ENCODE measurements at regions not wholly inside any gene's neighbourhood (a gene's known extent, or its start where the extent isn't known, plus 50 kb on each side); places are given as distances from the start of the nearest gene placed in this dataset.

- TF ChIP-seq CTCF (IDR thresholded peaks at IDR 0.05; ENCODE audit: insufficient read depth, low read length), result no peak
- no peak for TF ChIP-seq REST (IDR thresholded peaks at IDR 0.05; ENCODE audit: insufficient replicate concordance, low read depth)
- H3K27me3 ChIP-seq (ENCODE audit: insufficient read depth, poor library complexity, severe bottlenecking), result no peaks in the 10 kb centered on the region
These were observed 63.2 kb downstream of the STYXL2 start for GRCh38 chr1:167157114-167157513.

GRCh38 chr1:167158111-167158812 lies 62.4 kb upstream of the POU2F1 start:
- no peaks in the 10 kb centered on the region for H3K27me3 ChIP-seq (ENCODE audit: insufficient read depth, poor library complexity, severe bottlenecking)
- H3K4me3 ChIP-seq (replicated peaks; ENCODE audit: insufficient read depth, low read length), result no peak overlapping the region
- peak; percentile 11 to 64 for DNase-seq (ENCODE audit: low read depth in 1 of 2, low spot score in 1 of 2)
- no peak overlapping the region for H3K27ac ChIP-seq (replicated peaks)
- TF ChIP-seq SPI1 (IDR thresholded peaks at IDR 0.05; ENCODE audit: borderline replicate concordance, low read depth) (peak; percentile 58; the same call in 1 of the 2 replicates), POLR2AphosphoS5 (IDR thresholded peaks at IDR 0.05; ENCODE audit: low read depth) (no peak)

More at GRCh38 chr1:167157114-167157513, 63.2 kb downstream of the STYXL2 start:
- Histone ChIP-seq H3K4me3 (replicated peaks; ENCODE audit: insufficient read depth, low read length) (no peak overlapping the region), H3K27ac (replicated peaks) (no peak overlapping the region)
- DNase-seq (ENCODE audit: low read depth in 1 of 2, low spot score in 1 of 2), result no peak

GRCh38 chr1:167158813-167159275 lies 61.8 kb upstream of the POU2F1 start:
- TF ChIP-seq SPI1 (IDR thresholded peaks at IDR 0.05; ENCODE audit: borderline replicate concordance, low read depth) (no peak), POLR2AphosphoS5 (IDR thresholded peaks at IDR 0.05; ENCODE audit: low read depth) (no peak), CTCF (IDR thresholded peaks at IDR 0.05; ENCODE audit: insufficient read depth, low read length) (no peak), GABPA (IDR thresholded peaks at IDR 0.05; ENCODE audit: low read depth) (no peak), REST (IDR thresholded peaks at IDR 0.05; ENCODE audit: insufficient replicate concordance, low read depth) (no peak)
- Histone ChIP-seq H3K4me3 (replicated peaks; ENCODE audit: insufficient read depth, low read length) (no peak overlapping the region), H3K27ac (replicated peaks) (no peak overlapping the region), H3K27me3 (ENCODE audit: insufficient read depth, poor library complexity, severe bottlenecking) (no peaks in the 10 kb centered on the region)
- DNase-seq (ENCODE audit: low read depth in 1 of 2, low spot score in 1 of 2), result no peak

GRCh38 chr1:167159782-167160181 lies 60.9 kb upstream of the POU2F1 start:
- Histone ChIP-seq H3K4me3 (replicated peaks; ENCODE audit: insufficient read depth, low read length) (no peak overlapping the region), H3K27ac (replicated peaks) (no peak overlapping the region), H3K27me3 (ENCODE audit: insufficient read depth, poor library complexity, severe bottlenecking) (no peaks in the 10 kb centered on the region)
- TF ChIP-seq GABPA (IDR thresholded peaks at IDR 0.05; ENCODE audit: low read depth), result no peak
- no peak for TF ChIP-seq POLR2AphosphoS5 (IDR thresholded peaks at IDR 0.05; ENCODE audit: low read depth)
- no peak for TF ChIP-seq SPI1 (IDR thresholded peaks at IDR 0.05; ENCODE audit: borderline replicate concordance, low read depth)
- no peak for TF ChIP-seq REST (IDR thresholded peaks at IDR 0.05; ENCODE audit: insufficient replicate concordance, low read depth)
- no peak for TF ChIP-seq CTCF (IDR thresholded peaks at IDR 0.05; ENCODE audit: insufficient read depth, low read length)
- no peak for DNase-seq (ENCODE audit: low read depth in 1 of 2, low spot score in 1 of 2)
